UCSD-AML1 (cell line): ENCODE measurements at regions not wholly inside any gene's neighbourhood (a gene's known extent, or its start where the extent isn't known, plus 50 kb on each side); places are given as distances from the start of the nearest gene placed in this dataset.
"Not testable (repeated sequence)": the region's sequence is repeated elsewhere in the genome, so short reads cannot be mapped to it uniquely, and the experiment has no call there.

Experiments used
- DNase-seq: peaks from one replicate; lab custom pipeline; 2025; ENCODE audit not compliant: unreplicated experiment; lab: John Stamatoyannopoulos, UW

DNA sequence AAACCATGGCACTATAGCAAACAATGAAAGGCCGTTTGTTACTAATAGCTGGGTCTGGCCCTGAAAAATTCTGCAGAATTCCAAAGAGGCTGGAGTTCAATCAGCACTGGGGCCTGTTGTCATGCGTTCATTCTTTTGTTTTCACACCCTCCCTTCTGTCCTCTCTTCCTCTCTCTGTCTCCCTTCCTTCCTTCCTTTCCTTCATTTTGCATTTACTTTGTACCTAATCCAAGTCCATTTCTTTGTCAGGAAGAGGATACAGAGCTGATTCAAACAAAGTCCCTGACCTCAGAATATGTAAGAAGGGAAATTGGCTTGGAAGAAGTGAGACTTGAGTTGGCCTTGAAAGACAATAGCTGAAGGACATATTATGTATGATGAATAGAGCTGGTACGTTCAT lies 119.6 kb upstream of the LDB2 start:
- DNase-seq = no peak

DNA sequence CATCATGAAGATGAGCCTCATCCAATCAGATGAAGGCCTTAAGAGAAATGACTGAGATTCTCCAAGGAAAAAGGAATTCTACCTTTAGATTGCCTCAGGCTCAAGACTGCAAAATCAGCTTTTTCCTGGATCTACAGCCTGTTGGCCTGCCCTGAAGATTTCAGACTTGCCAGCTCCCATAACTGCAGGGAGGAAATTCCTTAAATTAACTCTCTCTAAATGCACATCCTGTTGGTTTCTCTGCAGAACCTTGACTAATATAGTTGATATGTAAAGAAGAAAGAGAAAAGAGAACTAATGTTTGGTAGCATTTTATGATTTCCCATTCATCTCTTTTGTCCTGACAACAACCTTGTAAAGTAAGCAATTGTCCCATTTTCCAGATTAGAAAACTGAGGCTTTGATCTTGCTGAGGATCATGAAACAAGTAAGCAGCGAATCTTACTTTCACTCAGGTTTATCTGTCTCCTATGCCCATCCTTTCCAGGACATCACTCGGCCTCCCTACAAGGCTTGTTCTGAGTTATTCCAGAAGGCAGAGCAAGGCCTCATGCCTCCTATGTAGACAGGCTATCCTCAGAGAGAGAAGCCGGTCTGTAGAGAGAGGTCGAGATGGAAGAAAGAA lies 115.0 kb upstream of the LDB2 start:
- DNase-seq = no peak

GRCh38 chr4:17012451-17012850 lies 114.0 kb upstream of the LDB2 start:
- DNase-seq = no peak

GRCh38 chr4:17010426-17011087 lies 112.1 kb upstream of the LDB2 start:
- DNase-seq = peak; percentile 12

DNA sequence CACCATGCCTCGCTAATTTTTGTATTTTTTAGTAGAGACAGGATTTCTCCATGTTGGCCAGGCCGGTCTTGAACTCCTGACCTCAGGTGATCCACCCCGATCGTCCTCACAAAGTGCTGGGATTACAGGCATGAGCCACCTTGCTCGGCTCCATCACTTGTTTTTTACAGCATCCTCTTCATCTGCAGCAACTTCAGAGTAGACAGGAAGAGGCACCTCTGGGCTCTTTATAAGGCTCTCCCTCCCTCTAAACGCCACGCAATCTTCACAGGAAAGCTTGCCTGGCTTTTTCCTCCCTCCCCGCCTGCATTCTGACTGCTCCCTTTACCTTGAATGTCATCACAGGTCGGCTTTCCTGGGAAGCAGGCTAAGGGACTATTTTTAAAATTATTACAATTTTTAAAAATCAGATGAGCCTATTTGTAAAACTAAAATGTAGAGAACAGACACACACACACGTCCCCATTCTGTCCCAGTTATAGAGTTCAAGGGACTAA lies 111.5 kb upstream of the LDB2 start:
- DNase-seq = no peak

- DNase-seq = no peak
Measured at GRCh38 chr4:17008834-17009345, 110.4 kb upstream of the LDB2 start.

- DNase-seq = not testable (repeated sequence)
Measured at GRCh38 chr4:17003606-17004392, 105.4 kb upstream of the LDB2 start.

- no peak for DNase-seq
Measured at GRCh38 chr4:16995451-16995850, 97.0 kb upstream of the LDB2 start.

GRCh38 chr4:16993956-16994840 lies 95.8 kb upstream of the LDB2 start:
- DNase-seq = no peak

GRCh38 chr4:16992566-16993225 lies 94.3 kb upstream of the LDB2 start:
- no peak for DNase-seq

- DNase-seq = no peak
Measured at GRCh38 chr4:16991450-16991849, 93.0 kb upstream of the LDB2 start.

- DNase-seq = no peak
Measured at GRCh38 chr4:16989371-16989770, 90.9 kb upstream of the LDB2 start.

DNA sequence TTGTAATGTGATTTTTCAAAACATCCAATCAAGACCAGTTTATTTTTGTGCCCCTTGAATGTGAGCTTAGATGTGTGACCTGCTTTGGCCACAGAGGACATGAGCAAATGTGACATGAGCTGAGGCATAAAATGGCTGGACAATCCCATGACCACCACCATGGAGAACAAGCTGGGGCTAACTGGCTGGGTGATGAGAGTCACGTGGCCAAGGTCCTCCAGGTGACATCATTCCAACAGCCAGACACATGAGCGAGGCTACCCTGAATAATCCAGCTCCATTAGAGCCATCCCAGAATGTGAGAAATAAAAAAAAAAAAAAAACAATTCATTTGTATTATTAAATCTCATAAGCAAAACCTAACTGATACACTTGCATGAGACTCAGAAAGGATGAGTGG lies 90.4 kb upstream of the LDB2 start:
- no peak for DNase-seq

GRCh38 chr4:16977081-16977480 lies 78.6 kb upstream of the LDB2 start:
- DNase-seq = no peak

DNA sequence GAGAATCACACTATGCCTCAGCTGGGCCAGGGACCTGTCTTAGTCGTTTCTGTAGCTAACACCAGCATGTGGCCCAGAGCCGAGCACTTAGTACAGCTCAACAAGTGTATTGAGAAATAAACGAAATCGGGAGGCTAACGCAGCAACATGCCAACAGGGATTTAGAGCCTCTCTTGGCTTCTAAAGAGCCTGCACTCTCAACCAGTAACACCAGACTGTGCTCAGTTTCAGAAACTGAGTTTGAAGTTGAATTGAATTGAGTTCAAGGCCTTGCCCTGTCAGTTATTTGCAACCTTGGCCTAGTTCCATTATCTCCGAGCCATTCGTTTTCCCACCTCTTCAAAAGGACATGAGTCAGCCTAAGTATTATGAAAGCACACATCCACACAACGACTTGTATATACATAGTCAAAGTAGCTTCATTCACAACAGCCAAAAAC lies 71.3 kb upstream of the LDB2 start:
- no peak for DNase-seq

GRCh38 chr4:16967722-16968121 lies 69.3 kb upstream of the LDB2 start:
- no peak for DNase-seq

DNA sequence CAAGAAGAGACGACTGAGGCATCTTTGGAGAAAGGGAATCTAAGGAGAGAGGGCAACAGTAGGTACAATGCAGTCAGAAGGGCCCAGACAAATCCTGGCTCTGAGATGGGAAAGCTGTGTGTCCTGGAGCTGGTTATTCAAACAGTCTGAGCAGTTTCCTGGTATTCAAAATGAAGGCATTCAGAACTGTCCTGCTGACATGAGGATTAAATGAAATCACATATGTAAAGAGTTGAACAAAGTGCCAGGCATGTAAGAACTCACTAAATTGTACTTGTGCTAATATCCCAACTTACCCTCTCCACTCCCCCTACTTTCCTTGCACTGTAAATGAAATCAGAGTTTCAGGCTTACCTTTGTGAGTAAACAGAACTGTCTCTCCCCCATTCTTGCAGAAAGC lies 60.9 kb upstream of the LDB2 start:
- no peak for DNase-seq

DNA sequence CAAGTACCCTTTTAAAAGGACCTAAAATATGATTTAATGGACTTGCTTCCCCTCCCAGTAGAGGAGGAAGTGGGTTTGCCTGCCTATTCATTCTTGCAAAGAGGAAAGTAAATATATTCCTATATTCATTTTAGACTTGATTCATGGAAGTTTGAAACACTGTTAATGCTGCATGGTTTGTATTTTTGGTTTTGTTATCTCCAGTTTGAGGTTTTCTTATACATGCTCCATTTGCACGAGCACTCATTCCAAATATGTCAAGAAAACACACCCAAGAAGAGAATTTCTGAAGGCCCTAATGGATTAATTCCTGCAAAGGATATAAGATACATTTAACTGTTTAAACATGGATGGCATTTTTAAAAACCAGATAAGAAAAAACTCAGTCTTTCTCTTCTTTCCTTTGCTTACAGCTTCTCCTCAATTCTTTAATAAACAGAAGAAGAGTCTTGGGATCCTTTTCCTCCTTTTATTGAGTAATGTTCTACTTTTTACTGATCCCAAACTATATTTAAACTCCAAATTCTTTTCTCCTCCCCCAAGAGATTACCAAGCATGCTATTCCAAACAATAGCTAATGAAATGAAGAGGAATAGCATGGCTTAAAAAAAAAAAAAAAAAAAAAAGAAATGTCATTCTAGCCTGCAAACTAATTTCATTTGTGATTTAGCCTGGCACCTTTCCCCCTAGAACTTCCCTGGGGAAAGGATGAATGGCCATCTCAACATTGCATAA lies 54.6 kb upstream of the LDB2 start:
- DNase-seq = no peak

DNA sequence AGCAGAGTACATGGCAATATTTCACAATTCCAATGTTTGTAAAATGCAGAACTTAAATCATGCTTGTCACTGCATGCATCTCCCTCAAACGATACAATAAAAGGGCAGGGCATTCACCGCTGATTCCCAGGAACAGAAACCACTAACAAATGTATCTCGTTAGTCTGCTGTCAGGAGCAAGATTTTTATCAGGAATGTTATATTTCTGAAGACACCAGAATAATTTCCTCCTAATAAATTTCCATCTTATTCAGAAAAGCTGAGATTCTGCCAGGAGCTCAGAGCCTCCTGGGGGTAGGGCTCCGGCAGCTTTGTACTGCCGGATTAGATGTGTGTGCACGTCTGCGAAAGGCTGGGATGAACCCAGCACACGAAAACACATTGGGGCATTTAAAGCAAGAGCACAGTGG lies 54.0 kb upstream of the LDB2 start:
- DNase-seq = no peak
